IPS DF 19.7 (cell line): ENCODE measurements at regions not wholly inside any gene's neighbourhood (a gene's known extent, or its start where the extent isn't known, plus 50 kb on each side); places are given as distances from the start of the nearest gene placed in this dataset.

Experiments
- DNase-seq: peaks from one replicate; pipeline ENCODE4 v3.0.0-alpha.2; 2013; ENCODE audit warnings: low read depth, low spot score

GRCh38 chr5:105730982-105731381 is 1939.8 kb downstream of the EFNA5 start:
- no peak for DNase-seq

GRCh38 chr5:105726093-105726492 is 1944.6 kb downstream of the EFNA5 start:
- DNase-seq = no peak

GRCh38 chr5:105708442-105708841 is 1962.3 kb downstream of the EFNA5 start:
- DNase-seq = no peak

DNA sequence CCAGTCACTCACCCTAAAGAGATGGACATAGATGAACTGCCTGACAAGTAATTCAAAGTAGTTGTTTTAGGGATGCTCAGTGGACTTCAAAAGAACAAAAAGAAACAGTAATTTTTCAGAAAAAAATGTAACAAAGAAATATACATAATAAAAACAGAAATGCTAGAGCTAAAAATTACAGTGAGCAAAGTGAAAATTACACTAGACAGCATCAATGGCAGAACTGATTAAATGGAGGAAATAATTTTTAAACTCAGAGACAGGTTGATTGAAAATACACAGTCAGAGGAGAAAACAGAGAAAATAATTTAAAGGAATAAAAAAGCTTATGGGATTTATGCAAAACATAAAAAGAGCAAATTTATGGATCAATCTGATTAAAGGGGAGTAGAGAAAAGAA is 1968.4 kb downstream of the EFNA5 start:
- no peak for DNase-seq

- no peak for DNase-seq
Observed at GRCh38 chr5:105696440-105696839, 1974.3 kb downstream of the EFNA5 start.

GRCh38 chr5:105695941-105696340 is 1974.8 kb downstream of the EFNA5 start:
- peak; percentile 7 for DNase-seq

DNA sequence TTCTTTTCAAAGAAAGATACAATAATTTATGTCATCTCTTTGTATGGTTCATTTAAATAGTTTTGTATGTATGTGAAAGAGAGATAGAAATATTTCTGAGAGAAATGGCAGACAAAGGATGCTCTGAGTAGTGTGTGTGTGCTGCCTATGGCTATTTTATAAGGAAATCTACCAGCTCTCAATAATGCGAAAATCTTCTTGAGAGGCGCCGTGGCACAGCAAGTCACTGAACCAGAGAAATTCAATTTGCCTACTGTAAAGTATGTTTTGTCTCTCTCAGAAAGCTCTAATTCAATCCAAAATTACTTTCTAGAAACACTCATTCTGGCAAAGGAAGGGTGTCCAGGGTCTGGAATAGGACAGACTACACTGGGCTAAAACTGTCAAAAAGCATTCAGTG is 1981.1 kb downstream of the EFNA5 start:
- no peak for DNase-seq

DNA sequence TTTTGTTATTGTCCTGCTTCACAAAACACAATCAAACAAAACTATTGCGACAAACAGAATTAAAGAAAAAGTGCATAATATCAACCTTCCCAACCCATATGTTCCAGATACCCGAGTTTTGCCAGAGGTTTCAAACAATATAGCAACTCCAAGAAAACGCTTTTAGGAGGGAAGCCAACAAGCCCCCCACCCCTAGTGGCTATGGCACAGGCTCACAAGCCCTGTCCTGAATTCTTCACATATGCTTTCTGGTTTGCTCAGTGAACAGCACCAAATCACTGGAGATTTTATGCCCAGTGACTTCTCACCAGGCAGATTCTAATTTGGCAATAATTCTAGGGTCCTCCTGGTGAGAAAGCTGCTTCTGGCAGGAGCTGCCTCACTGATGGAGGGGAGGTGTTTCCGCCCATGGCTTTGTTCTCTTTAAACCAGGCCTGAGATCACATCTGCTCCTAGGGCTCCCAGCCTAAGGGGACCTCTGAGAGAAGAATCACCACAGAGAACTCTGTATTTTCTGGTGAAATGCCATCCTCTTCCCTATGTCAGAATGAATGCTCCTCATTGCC is 1982.4 kb downstream of the EFNA5 start:
- no peak for DNase-seq

DNA sequence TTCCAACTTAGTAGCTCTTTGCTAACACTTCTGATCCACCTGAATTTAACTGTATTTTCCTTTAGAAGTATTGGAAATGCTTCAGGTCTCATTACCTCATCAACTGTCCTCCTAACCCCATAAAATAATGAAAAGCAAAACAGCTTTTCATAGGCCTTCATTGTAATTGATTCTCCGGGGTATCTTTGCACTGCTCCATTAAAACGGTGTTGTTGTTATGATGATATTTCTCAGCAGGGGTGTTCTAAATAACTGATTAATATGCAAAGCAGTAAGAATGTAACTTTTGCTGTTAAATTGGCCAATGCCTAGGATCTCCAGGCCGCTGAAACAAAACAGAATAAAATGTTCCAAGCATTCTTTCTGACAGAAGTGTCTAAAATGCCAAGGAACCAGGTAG is 1983.2 kb downstream of the EFNA5 start:
- no peak for DNase-seq

- DNase-seq = no peak
Observed at GRCh38 chr5:105685884-105686283, 1984.9 kb downstream of the EFNA5 start.

- no peak for DNase-seq
Observed at GRCh38 chr5:105684799-105685198, 1985.9 kb downstream of the EFNA5 start.

GRCh38 chr5:105680858-105681475 is 1989.8 kb downstream of the EFNA5 start:
- DNase-seq = no peak

DNA sequence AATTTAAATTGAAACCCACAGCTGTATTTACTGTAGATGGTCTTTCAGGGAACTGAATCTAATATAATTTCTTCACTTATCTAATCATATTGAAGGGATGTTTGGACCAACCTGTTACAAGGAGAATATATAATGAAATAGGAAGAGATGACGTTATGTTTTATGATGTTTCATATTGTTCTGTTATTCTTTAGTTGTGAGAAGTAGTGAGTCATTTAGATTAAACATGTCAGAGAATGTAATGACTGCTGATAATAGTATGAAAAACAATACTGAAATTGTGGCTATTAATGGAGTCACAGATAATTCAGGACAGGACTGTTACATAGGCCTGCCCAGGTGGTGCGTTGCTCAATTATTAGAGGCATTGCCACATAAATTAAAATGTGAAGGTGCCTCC is 1993.4 kb downstream of the EFNA5 start:
- no peak for DNase-seq

- DNase-seq = no peak
Observed at GRCh38 chr5:105670596-105670995, 2000.1 kb downstream of the EFNA5 start.

- no peak for DNase-seq
Observed at GRCh38 chr5:105663671-105664070, 2007.1 kb downstream of the EFNA5 start.

DNA sequence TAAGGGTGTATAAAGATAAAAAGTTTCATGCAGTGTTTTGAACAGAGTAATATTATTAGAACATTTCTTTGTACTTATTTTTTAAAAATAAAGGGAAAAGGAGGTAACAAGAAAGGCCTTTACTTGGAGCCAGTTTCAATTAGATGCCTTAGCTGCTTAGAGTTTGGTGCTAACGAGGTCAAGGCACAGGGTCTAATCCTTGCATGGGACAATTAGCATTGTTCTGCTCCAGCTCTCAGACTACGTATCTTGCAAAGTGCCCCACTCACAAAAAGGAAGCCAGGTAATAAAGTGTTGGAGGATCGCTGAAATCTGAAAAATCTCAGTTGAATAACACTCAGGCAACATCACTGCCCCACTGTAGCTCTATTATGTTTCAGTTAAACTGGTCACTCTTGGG is 2011.3 kb downstream of the EFNA5 start:
- DNase-seq = no peak

- DNase-seq = no peak
Observed at GRCh38 chr5:105640328-105640727, 2030.4 kb downstream of the EFNA5 start.

DNA sequence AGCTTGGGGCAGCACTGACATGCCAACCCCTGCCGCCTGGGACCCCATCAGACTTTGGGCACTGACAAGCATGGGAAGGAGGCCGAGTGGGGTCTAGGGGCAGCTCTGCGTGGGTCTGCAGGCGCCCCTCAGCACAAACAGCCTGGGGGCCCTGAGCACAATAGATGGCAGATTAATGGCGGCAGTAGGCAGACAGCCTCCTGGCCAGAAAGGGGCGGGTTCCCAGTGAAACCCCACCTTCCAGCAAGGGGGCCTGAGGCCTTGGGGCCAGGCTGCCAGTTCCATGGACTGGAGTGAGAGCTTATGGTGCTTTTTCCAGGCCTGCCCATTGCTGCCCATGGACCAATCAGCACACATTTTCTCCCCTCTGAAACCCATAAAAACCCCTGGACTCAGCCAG is 2031.2 kb downstream of the EFNA5 start:
- DNase-seq = no peak

- no peak for DNase-seq
Observed at GRCh38 chr5:105639068-105639467, 2031.7 kb downstream of the EFNA5 start.

GRCh38 chr5:105638437-105638836 is 2032.3 kb downstream of the EFNA5 start:
- no peak for DNase-seq

GRCh38 chr5:105632043-105632442 is 2038.7 kb downstream of the EFNA5 start:
- DNase-seq = no peak

DNA sequence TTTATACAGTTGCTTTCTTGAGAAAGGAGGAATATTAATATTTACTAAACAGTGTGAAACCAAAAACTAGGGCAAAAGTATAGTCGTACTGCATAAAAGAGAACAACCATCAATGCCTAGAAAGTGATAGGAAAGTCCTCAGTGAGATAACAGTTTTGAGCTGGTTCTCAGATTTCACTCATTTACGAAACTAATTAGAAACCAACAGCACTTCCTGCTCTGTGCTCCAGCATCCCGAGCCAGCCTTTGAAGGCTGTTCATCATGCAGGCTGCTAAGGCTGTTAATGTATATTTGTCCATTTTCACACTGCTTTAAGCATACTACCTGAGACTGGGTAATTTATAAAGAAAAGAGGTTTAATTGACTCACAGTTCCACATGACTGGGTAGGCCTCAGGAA is 2039.9 kb downstream of the EFNA5 start:
- no peak for DNase-seq

GRCh38 chr5:105619725-105620124 is 2051.0 kb downstream of the EFNA5 start:
- DNase-seq = no peak
